Adrenal gland (tissue), 9 donors: ENCODE measurements at regions not wholly inside any gene's neighbourhood (a gene's known extent, or its start where the extent isn't known, plus 50 kb on each side); places are given as distances from the start of the nearest gene placed in this dataset.

Source experiments
- DNase-seq, 7 donors: peaks; one replicate each; pipeline ENCODE4 v3.0.0-alpha.2; 2019 to 2020
- H3K27ac ChIP-seq, 5 donors: fragments of 200-600 bp; sonication (generic) in 4 of 5; 1 replicate in 3 of 5; 2 replicates in 2 of 5; pipeline versions ENCODE4 v1.5.1 to v1.8.0; 2016 to 2020; ENCODE audit warnings: mild to moderate bottlenecking in 1 of 5
- H3K27me3 ChIP-seq: fragments of 200-600 bp; 2 replicates; pipeline ENCODE4 v1.8.0; 2021
- H3K36me3 ChIP-seq, 2 donors: fragments of 200-600 bp; replicated peaks in 1 of 2; 1 replicate in 1 of 2; 2 replicates in 1 of 2; pipeline versions ENCODE4 v1.5.1 to v1.8.0; 2018 to 2022
- H3K4me1 ChIP-seq, 2 donors: fragments of 200-600 bp; replicated peaks in 1 of 2; 1 replicate in 1 of 2; 2 replicates in 1 of 2; pipeline versions ENCODE4 v1.5.1 to v1.8.0; 2018 to 2021
- H3K4me3 ChIP-seq, 4 donors: fragments of 200-600 bp; sonication (generic) in 3 of 4; one replicate each; pipeline ENCODE4 v1.5.1; 2016 to 2018
- H3K9me3 ChIP-seq, 3 donors: fragments of 200-600 bp; sonication (generic) in 1 of 3; replicated peaks in 1 of 3; 1 replicate in 2 of 3; 2 replicates in 1 of 3; pipeline versions ENCODE4 v1.5.1 to v1.8.0; 2016 to 2021
- POLR2A ChIP-seq, 2 donors: fragments of 450-650 bp; IDR thresholded peaks; one replicate each; pipeline ENCODE4 v1.6.1; 2017; ENCODE audit warnings: antibody characterized with exemption in 2 of 2, mild to moderate bottlenecking in 2 of 2, moderate library complexity in 1 of 2
- WGBS, 4 donors: extraction: QIAGEN DNeasy Blood & Tissue Kit in 2 of 4; methylation state at CpG; one replicate each; pipeline versions ENCODE4 v1.1.5 to v1.1.7; 2013 to 2017; 5-methylcytosine and 5-hydroxymethylcytosine counted together
- intact Hi-C, 2 donors: fragments of 100-400 bp; cut with DNase I; formaldehyde crosslinking; loops; one replicate each; pipeline versions ENCODE4 v1.14.1 to v1.15.0; 2022 to 2023
- TF ChIP-seq, protein P1 (sequence below), 6 experiments: fragments of 450-650 bp in 4 of 6; fragments of 200-600 bp in 2 of 6; sonication (generic) in 1 of 6; IDR thresholded peaks; 1 replicate in 5 of 6; 2 replicates in 1 of 6; pipeline versions ENCODE4 v1.5.1 to v1.8.0; 2016 to 2021; ENCODE audit warnings: antibody characterized with exemption in 6 of 6, mild to moderate bottlenecking in 2 of 6, moderate library complexity in 1 of 6
- donor health status: healthy with polysubstance abuse.
- donor health status: Bipolar disorder and iron deficiency.
- donor health status: DM: yes; HTN: yes; CAD: no.
- donor health status: DM: no; HTN: no; CAD: no.
- donor health status: DM: no; HTN: no; CAD: no.

DNA sequence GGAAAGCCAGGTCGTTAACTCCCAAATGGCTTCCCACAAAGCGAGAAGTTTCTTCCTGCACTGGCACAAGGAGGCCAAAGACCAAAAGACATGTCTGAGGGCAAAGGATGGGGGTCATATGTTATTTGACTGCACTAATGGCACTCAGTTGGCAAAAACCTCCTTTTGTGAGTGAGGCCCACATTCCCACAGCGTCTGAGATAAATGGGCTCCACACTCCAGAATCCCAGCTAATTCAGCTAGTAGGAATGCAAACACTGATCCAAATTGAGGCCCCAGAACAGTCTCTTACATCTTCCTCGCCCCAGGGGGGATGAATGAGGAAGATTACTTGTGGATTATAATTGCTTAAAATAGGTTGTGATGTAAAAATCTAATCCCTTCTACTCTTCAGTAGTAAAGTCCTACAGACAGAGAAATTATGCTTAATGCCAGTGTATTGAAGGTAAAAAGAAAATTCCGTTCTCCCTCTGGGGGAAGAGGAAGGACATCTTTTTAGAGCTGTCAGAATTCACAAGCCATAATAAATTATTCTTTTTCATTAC lies 86.4 kb upstream of the PIWIL1 start:
- no peaks in the 10 kb centered on the region for H3K36me3 ChIP-seq
- intact Hi-C loops, result no loop called here
- H3K4me1 ChIP-seq, result no peaks in the 10 kb centered on the region
- H3K4me3 ChIP-seq, result no peak overlapping the region
- WGBS, 4 donors, result 41 to 52% (median 46%) methylated on average over 5 of the region's 5 CpGs
- no peak for TF ChIP-seq POLR2A (IDR thresholded peaks at IDR 0.05)
- TF ChIP-seq, protein P1, sequence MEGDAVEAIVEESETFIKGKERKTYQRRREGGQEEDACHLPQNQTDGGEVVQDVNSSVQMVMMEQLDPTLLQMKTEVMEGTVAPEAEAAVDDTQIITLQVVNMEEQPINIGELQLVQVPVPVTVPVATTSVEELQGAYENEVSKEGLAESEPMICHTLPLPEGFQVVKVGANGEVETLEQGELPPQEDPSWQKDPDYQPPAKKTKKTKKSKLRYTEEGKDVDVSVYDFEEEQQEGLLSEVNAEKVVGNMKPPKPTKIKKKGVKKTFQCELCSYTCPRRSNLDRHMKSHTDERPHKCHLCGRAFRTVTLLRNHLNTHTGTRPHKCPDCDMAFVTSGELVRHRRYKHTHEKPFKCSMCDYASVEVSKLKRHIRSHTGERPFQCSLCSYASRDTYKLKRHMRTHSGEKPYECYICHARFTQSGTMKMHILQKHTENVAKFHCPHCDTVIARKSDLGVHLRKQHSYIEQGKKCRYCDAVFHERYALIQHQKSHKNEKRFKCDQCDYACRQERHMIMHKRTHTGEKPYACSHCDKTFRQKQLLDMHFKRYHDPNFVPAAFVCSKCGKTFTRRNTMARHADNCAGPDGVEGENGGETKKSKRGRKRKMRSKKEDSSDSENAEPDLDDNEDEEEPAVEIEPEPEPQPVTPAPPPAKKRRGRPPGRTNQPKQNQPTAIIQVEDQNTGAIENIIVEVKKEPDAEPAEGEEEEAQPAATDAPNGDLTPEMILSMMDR (IDR thresholded peaks at IDR 0.05), result no peak
- no peaks in the 10 kb centered on the region for H3K27me3 ChIP-seq
- no peaks in the 10 kb centered on the region for H3K9me3 ChIP-seq
- no peak for DNase-seq
- H3K27ac ChIP-seq, result no peak overlapping the region

DNA sequence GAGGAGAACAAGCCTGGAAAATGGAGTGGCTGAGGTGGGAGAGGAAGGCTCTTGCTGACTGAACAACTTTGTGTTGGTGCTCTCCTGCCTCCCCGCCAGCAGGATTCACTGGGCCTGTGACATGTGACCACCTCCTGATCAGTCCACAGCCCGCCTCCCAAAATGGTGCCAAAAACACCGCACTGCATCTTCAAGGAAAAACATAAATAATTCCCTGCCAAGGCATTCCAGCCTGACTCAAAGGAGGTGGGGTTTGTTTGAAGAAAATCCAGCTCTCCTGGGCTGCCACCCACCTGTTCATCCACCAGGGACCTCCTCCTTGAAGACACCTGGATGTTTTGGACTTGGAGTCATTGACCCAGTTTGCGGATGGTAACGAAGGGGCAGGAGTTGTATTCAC lies 83.8 kb upstream of the PIWIL1 start:
- no peaks in the 10 kb centered on the region for H3K9me3 ChIP-seq
- no peaks in the 10 kb centered on the region for H3K27me3 ChIP-seq
- no peaks in the 10 kb centered on the region for H3K36me3 ChIP-seq
- TF ChIP-seq POLR2A (IDR thresholded peaks at IDR 0.05), result no peak
- TF ChIP-seq, protein P1 (IDR thresholded peaks at IDR 0.05), result no peak
- 73 to 85% (median 82%) methylated on average over 5 of the region's 5 CpGs for WGBS, 4 donors
- no peak overlapping the region for H3K4me3 ChIP-seq
- no peaks in the 10 kb centered on the region for H3K4me1 ChIP-seq
- DNase-seq, result no peak
- no peak overlapping the region for H3K27ac ChIP-seq
- intact Hi-C loops, result no loop called here

DNA sequence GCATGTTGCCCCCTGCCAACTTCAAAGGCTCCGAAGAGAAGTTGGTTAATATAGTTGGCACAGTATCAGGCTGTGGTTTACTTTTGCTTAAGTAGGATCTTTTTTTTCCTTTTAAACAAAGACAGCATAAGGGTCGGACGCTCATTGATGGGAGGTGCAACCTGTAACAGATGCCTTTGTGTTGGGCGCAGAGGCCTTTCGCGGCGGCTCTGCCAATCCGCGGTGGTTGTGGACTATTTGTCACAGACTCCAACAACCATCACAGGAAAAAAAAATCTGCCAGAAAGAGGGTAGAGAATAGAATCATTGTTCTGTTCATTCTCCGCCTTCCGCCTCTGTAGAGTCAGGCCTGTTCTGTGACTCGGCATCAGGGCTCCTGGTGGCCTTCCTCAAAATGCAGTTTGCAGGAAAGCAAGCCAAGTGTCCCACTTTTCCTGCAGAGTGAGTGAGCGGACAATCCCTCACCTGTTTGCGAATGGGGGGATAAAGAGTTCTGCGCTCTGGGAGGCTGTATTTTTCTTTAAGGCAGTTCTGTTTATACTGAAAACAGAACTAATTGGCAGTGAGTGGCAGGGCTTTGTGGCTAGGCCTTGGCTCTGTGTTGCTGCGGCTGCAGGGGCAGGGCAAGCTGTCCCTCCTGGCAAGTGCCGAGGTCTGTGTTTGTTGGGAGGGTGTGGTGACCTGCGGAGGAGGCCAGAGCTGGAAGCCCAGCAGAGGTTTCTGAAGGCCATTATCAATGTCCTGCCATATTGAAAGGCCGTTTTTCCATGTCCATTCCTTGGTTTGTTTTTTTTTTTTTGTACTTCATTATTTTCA lies 83.0 kb upstream of the PIWIL1 start:
- Histone ChIP-seq H3K27me3 (no peaks in the 10 kb centered on the region), H3K36me3 (no peaks in the 10 kb centered on the region), H3K4me3 (no peak overlapping the region), H3K9me3 (no peaks in the 10 kb centered on the region), H3K27ac (no peak overlapping the region), H3K4me1 (no peaks in the 10 kb centered on the region)
- DNase-seq, result no peak
- 71 to 88% (median 84%) methylated on average over 19 of the region's 19 CpGs for WGBS, 4 donors
- TF ChIP-seq, protein P1 (IDR thresholded peaks at IDR 0.05), result no peak
- no peak for TF ChIP-seq POLR2A (IDR thresholded peaks at IDR 0.05)
- intact Hi-C loops, result no loop called here

DNA sequence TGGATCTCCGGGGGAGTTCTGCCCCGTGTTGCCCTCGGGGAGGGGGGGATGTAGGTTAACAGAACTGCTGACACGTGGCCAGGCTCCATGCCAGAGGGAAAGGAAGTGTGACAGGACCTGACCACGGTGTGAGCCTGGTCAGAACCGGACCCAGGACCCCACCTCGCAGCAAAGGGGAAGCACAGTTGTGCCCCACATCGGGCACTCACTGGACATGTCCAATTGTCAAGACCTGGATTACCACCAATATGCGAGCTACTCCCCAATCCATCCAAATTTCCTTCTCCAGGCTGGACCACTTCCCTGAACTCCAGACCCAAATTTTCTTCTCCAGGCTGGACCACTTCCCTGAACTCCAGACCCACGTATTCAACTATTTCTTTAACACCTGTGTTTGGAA lies 78.8 kb upstream of the PIWIL1 start:
- no peak for DNase-seq
- TF ChIP-seq, protein P1 (IDR thresholded peaks at IDR 0.05), result no peak
- TF ChIP-seq POLR2A (IDR thresholded peaks at IDR 0.05), result no peak
- intact Hi-C loops, result no loop called here
- Histone ChIP-seq H3K4me1 (no peaks in the 10 kb centered on the region), H3K36me3 (no peaks in the 10 kb centered on the region), H3K27me3 (no peaks in the 10 kb centered on the region), H3K27ac (no peak overlapping the region), H3K4me3 (no peak overlapping the region), H3K9me3 (no peaks in the 10 kb centered on the region)
- WGBS, 4 donors, result 54 to 68% (median 67%) methylated on average over 10 of the region's 10 CpGs
